ENCODE measurements at regions not wholly inside any gene's neighbourhood (a gene's known extent, or its start where the extent isn't known, plus 50 kb on each side); places are given as distances from the start of the nearest gene placed in this dataset.
"Not testable (repeated sequence)": the region's sequence is repeated elsewhere in the genome, so short reads cannot be mapped to it uniquely, and the experiment has no call there.

DNA sequence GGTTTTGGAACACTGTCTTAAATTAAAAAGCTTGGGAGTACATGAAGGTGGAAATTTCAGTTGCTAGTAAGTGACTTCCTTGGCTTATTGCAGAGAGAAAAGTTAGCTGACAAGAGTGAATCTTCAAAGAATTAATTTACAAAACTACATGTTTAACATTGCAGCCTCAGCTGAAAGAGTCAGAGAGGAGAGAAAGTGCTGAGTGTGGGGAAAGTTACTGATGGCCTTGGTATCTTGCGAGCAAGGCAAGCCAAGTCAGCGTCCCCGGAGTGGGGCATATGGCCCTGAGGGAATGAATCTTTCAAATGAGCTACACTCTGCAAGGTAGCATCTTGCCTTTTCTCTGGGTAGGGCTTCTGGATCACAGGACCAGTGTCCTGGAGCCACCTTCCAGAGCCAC, 131.3 kb downstream of the LPIN1 start:
- Histone ChIP-seq H3K4me3 (ENCODE audit: low read length) (no peak overlapping the region), H3K27me3 (ENCODE audit: control insufficient read depth, insufficient read depth, low read length) (no peaks in the 10 kb centered on the region), H3K36me3 (ENCODE audit: control insufficient read depth, insufficient read depth, low read length) (no peaks in the 10 kb centered on the region), H3K4me1 (ENCODE audit: control insufficient read depth, insufficient read depth, low read length) (peaks cover under 1% of the 10 kb centered on the region), H3K9ac (ENCODE audit: low read length) (no peak overlapping the region), H3K9me3 (ENCODE audit: control insufficient read depth, low read length) (no peaks in the 10 kb centered on the region)

- not testable (repeated sequence) for H3K9ac ChIP-seq (ENCODE audit: low read length); H3K36me3 ChIP-seq (ENCODE audit: control insufficient read depth, insufficient read depth, low read length); H3K4me1 ChIP-seq (ENCODE audit: control insufficient read depth, insufficient read depth, low read length); H3K4me3 ChIP-seq (ENCODE audit: low read length); H3K9me3 ChIP-seq (ENCODE audit: control insufficient read depth, low read length); H3K27me3 ChIP-seq (ENCODE audit: control insufficient read depth, insufficient read depth, low read length)
Measured at GRCh38 chr2:11885253-11885652, 138.8 kb downstream of the LPIN1 start.

GRCh38 chr2:11886899-11887298, 140.5 kb downstream of the LPIN1 start:
- not testable (repeated sequence) for H3K4me1 ChIP-seq (ENCODE audit: control insufficient read depth, insufficient read depth, low read length); H3K4me3 ChIP-seq (ENCODE audit: low read length); H3K36me3 ChIP-seq (ENCODE audit: control insufficient read depth, insufficient read depth, low read length); H3K9me3 ChIP-seq (ENCODE audit: control insufficient read depth, low read length); H3K9ac ChIP-seq (ENCODE audit: low read length); H3K27me3 ChIP-seq (ENCODE audit: control insufficient read depth, insufficient read depth, low read length)

DNA sequence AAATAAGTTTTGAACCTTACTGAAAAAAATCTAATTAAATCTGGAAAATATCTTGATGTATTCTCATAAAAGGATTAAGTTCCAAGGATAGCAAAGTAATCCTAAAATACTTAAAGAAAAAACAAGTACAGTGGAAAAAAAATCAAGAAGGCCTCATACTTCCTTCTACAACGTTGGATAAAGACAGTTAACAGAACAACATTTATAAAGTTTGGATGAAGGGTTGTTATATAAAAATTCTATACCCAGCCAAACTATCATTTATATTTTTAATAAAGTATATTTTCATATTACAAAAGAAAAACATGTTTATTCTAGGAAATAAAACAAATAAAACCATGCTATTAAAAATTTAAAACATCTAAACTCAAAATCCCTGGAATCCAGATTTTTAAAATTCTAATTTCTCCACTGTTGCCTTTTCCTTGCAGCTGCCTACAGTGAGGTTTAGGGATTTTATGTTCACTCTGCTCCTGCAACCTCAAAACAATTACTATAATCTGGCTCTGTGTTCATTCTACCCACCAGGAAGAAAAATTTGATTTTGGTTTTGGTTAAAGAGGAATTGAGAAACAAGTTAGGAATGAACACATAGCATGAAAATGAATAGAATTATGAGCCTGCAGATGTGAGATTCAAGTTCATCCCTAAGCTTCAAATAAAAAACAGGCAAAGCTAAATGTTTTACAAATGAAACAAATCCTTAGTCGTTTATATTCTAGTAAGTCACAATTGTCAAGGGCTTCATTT, 142.8 kb downstream of the LPIN1 start:
- no peaks in the 10 kb centered on the region for H3K4me1 ChIP-seq (ENCODE audit: control insufficient read depth, insufficient read depth, low read length)
- no peak overlapping the region for H3K4me3 ChIP-seq (ENCODE audit: low read length)
- no peaks in the 10 kb centered on the region for H3K9me3 ChIP-seq (ENCODE audit: control insufficient read depth, low read length)
- no peak overlapping the region for H3K9ac ChIP-seq (ENCODE audit: low read length)
- H3K36me3 ChIP-seq (ENCODE audit: control insufficient read depth, insufficient read depth, low read length), result no peaks in the 10 kb centered on the region
- no peaks in the 10 kb centered on the region for H3K27me3 ChIP-seq (ENCODE audit: control insufficient read depth, insufficient read depth, low read length)

DNA sequence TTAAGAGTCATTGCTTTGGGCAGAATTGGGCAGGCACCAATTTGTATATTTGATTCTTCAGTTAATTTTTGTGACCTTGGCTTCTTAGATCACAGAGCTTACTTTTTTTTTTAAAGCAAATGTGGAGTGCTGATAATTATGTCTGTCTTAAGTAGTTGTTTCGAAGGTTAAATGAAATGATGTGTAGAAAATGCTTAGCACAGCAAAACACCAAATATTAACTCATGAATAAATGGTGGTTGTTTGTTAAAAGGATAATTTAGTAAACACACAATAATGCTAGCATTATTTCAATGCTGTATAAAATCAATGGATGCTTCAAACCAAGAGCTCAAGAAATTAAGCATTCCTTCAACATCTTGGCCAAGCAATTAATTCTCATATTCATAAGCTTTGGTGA, 143.4 kb downstream of the LPIN1 start:
- no peak overlapping the region for H3K9ac ChIP-seq (ENCODE audit: low read length)
- no peaks in the 10 kb centered on the region for H3K4me1 ChIP-seq (ENCODE audit: control insufficient read depth, insufficient read depth, low read length)
- no peaks in the 10 kb centered on the region for H3K9me3 ChIP-seq (ENCODE audit: control insufficient read depth, low read length)
- H3K27me3 ChIP-seq (ENCODE audit: control insufficient read depth, insufficient read depth, low read length), result no peaks in the 10 kb centered on the region
- no peak overlapping the region for H3K4me3 ChIP-seq (ENCODE audit: low read length)
- H3K36me3 ChIP-seq (ENCODE audit: control insufficient read depth, insufficient read depth, low read length), result no peaks in the 10 kb centered on the region

DNA sequence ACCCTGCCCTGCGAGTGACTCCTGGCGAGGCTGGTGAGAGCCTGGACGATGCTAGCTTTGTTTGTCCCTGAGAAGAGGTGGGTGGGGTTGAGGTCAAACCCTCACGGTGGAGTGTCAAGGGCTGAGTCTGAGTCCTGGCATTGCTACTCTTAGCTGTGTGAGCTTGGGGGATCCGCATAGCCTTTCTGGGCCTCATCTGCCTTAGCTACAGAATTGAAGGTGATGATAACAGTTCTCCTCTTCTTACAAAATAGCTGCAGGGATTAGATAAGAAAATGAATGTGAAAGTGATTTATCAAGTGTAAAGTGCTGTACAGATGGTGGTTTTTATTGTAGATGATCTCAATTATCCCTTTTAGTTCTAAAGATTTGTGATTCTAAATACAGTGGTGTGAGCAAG, 144.6 kb downstream of the LPIN1 start:
- Histone ChIP-seq H3K27me3 (ENCODE audit: control insufficient read depth, insufficient read depth, low read length) (no peaks in the 10 kb centered on the region), H3K4me3 (ENCODE audit: low read length) (no peak overlapping the region), H3K4me1 (ENCODE audit: control insufficient read depth, insufficient read depth, low read length) (no peaks in the 10 kb centered on the region), H3K9ac (ENCODE audit: low read length) (no peak overlapping the region), H3K9me3 (ENCODE audit: control insufficient read depth, low read length) (no peaks in the 10 kb centered on the region), H3K36me3 (ENCODE audit: control insufficient read depth, insufficient read depth, low read length) (no peaks in the 10 kb centered on the region)

DNA sequence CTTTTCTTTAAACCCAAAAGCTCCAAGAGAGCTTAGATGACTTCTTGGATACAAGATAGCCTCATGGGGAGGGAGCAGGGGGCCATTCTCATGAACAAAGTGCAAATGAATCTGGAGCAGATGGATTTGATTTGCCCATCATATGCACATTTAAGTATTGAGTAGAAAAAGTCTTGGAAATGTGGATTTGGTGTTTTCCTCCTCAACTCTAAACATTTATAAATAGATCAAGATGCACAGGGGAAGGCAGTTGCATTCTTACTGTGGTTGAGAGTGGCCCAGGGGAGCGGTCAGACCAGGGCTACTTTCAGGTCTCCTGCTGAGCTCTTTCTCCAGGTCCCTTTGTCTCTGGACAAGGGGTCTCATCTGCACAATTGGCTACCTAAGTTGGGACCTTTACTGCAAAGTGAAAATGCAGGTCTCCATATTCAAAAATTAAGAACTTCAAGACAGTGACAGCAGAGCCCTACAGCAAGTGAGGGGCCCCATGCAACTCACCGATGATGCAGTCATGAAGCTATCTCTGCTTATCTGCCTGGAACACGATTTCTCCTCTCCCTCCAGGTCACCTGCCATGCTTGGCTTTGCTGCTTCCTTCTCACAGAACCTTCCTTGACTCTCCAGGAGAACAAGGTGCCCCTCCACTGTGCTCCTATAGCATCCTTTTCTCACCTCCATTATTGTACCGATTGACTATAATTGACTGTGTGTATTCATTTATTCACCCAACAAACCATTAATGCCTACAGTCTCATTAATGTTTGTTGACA, 145.4 kb downstream of the LPIN1 start:
- no peaks in the 10 kb centered on the region for H3K27me3 ChIP-seq (ENCODE audit: control insufficient read depth, insufficient read depth, low read length)
- H3K4me3 ChIP-seq (ENCODE audit: low read length), result no peak overlapping the region
- H3K4me1 ChIP-seq (ENCODE audit: control insufficient read depth, insufficient read depth, low read length), result no peaks in the 10 kb centered on the region
- no peaks in the 10 kb centered on the region for H3K36me3 ChIP-seq (ENCODE audit: control insufficient read depth, insufficient read depth, low read length)
- no peaks in the 10 kb centered on the region for H3K9me3 ChIP-seq (ENCODE audit: control insufficient read depth, low read length)
- no peak overlapping the region for H3K9ac ChIP-seq (ENCODE audit: low read length)

- H3K36me3 ChIP-seq (ENCODE audit: control insufficient read depth, insufficient read depth, low read length), result no peaks in the 10 kb centered on the region
- H3K27me3 ChIP-seq (ENCODE audit: control insufficient read depth, insufficient read depth, low read length), result no peaks in the 10 kb centered on the region
- no peak overlapping the region for H3K9ac ChIP-seq (ENCODE audit: low read length)
- no peaks in the 10 kb centered on the region for H3K4me1 ChIP-seq (ENCODE audit: control insufficient read depth, insufficient read depth, low read length)
- no peaks in the 10 kb centered on the region for H3K9me3 ChIP-seq (ENCODE audit: control insufficient read depth, low read length)
- H3K4me3 ChIP-seq (ENCODE audit: low read length), result no peak overlapping the region
Measured at GRCh38 chr2:11896386-11896785, 150.0 kb downstream of the LPIN1 start.

- no peaks in the 10 kb centered on the region for H3K4me1 ChIP-seq (ENCODE audit: control insufficient read depth, insufficient read depth, low read length)
- H3K9ac ChIP-seq (ENCODE audit: low read length), result no peak overlapping the region
- H3K4me3 ChIP-seq (ENCODE audit: low read length), result no peak overlapping the region
- no peaks in the 10 kb centered on the region for H3K36me3 ChIP-seq (ENCODE audit: control insufficient read depth, insufficient read depth, low read length)
- no peaks in the 10 kb centered on the region for H3K27me3 ChIP-seq (ENCODE audit: control insufficient read depth, insufficient read depth, low read length)
- no peaks in the 10 kb centered on the region for H3K9me3 ChIP-seq (ENCODE audit: control insufficient read depth, low read length)
Measured at GRCh38 chr2:11898576-11898975, 152.1 kb downstream of the LPIN1 start.

DNA sequence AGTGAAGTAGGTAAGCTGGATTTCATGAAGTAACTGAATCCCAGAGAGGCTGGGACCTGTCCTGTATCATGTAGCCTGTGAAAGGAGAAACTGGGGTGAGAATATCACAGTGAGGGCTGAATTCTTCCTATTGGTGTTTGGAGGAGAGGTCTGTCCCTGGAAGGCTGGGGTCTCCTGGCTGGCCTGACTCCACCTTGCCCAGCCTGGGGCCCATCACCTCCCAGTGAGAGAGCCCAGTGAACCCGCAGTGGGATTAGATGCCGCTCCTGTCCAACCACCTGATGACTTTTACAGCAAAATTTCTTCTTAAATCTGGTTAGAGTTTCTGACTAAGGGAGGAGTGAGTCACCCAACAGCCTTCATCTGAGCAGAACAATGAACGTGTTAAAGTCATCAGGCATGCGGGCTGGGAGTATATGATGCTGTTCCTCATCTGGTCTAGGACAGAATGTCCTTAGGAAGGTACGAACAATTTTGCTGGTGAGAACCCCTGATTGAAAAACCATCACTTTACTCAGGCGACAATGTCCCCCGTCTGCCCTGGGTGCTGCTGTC, 152.9 kb downstream of the LPIN1 start:
- no peaks in the 10 kb centered on the region for H3K36me3 ChIP-seq (ENCODE audit: control insufficient read depth, insufficient read depth, low read length)
- no peak overlapping the region for H3K4me3 ChIP-seq (ENCODE audit: low read length)
- no peaks in the 10 kb centered on the region for H3K9me3 ChIP-seq (ENCODE audit: control insufficient read depth, low read length)
- no peaks in the 10 kb centered on the region for H3K27me3 ChIP-seq (ENCODE audit: control insufficient read depth, insufficient read depth, low read length)
- no peak overlapping the region for H3K9ac ChIP-seq (ENCODE audit: low read length)
- H3K4me1 ChIP-seq (ENCODE audit: control insufficient read depth, insufficient read depth, low read length), result no peaks in the 10 kb centered on the region

DNA sequence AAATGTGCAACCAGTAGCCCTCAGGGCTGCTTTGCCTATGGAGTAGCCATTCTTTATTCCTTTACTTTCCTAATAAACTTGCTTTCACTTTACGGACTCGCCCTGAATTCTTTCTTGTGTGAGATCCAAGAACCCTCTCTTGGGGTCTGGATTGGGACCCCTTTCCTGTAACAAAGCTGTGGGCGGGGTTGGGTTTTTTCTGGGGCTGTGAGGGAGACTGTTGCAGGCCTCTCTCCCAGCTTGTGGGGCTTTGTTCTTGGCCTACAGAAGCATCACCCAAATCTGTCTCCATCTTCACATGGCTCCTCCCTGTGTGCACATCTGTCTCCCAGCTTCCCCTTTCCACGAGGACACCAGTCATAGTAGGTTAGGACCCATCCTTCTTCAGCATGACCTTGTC, 154.5 kb downstream of the LPIN1 start:
- H3K9me3 ChIP-seq (ENCODE audit: control insufficient read depth, low read length), result not testable (repeated sequence)

GRCh38 chr2:11901351-11902069, 155.1 kb downstream of the LPIN1 start:
- H3K4me1 ChIP-seq (ENCODE audit: control insufficient read depth, insufficient read depth, low read length), result no peaks in the 10 kb centered on the region
- H3K36me3 ChIP-seq (ENCODE audit: control insufficient read depth, insufficient read depth, low read length), result no peaks in the 10 kb centered on the region
- no peak overlapping the region for H3K9ac ChIP-seq (ENCODE audit: low read length)
- no peaks in the 10 kb centered on the region for H3K9me3 ChIP-seq (ENCODE audit: control insufficient read depth, low read length)
- H3K4me3 ChIP-seq (ENCODE audit: low read length), result no peak overlapping the region
- no peaks in the 10 kb centered on the region for H3K27me3 ChIP-seq (ENCODE audit: control insufficient read depth, insufficient read depth, low read length)

More for the DNA sequence above, 154.5 kb downstream of the LPIN1 start:
- not testable (repeated sequence) for H3K36me3 ChIP-seq (ENCODE audit: control insufficient read depth, insufficient read depth, low read length); H3K27me3 ChIP-seq (ENCODE audit: control insufficient read depth, insufficient read depth, low read length); H3K9ac ChIP-seq (ENCODE audit: low read length); H3K4me1 ChIP-seq (ENCODE audit: control insufficient read depth, insufficient read depth, low read length); H3K4me3 ChIP-seq (ENCODE audit: low read length)

Measured in mucosa of stomach (tissue), 1 donor.